HG03342 (cell line): ENCODE measurements at regions not wholly inside any gene's neighbourhood (a gene's known extent, or its start where the extent isn't known, plus 50 kb on each side); places are given as distances from the start of the nearest gene placed in this dataset.
"Not testable (repeated sequence)": the region's sequence is repeated elsewhere in the genome, so short reads cannot be mapped to it uniquely, and the experiment has no call there.

ENCODE experiments used
- ATAC-seq: cut with Tn5 transposase; IDR thresholded peaks from one replicate; pipeline ENCODE4 v1.9.1; 2021; ENCODE audit warnings: mild to moderate bottlenecking, moderate library complexity; ENCODE audit not compliant: unreplicated experiment

DNA sequence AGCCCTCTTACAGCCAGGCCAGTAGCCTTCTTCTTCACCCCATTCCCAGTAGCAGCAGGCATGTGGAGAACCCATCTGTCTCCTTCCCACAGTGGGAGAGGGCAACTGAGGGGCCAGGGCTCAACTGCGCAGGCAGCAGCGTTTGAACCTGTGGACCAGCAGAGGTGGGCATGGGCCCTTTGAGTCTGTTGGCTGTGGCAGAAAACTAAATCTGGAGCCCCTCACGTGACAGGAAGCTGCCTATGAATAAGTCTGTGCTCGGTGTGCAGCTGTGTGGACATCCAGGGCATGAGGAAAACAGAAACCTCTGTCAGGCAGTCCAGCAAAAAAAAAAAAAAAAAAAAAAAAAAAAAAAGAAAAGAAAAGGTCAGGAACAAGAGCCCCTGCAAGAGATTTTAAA, 189.2 kb upstream of the NR3C1 start:
- ATAC-seq, result peak; percentile 84

DNA sequence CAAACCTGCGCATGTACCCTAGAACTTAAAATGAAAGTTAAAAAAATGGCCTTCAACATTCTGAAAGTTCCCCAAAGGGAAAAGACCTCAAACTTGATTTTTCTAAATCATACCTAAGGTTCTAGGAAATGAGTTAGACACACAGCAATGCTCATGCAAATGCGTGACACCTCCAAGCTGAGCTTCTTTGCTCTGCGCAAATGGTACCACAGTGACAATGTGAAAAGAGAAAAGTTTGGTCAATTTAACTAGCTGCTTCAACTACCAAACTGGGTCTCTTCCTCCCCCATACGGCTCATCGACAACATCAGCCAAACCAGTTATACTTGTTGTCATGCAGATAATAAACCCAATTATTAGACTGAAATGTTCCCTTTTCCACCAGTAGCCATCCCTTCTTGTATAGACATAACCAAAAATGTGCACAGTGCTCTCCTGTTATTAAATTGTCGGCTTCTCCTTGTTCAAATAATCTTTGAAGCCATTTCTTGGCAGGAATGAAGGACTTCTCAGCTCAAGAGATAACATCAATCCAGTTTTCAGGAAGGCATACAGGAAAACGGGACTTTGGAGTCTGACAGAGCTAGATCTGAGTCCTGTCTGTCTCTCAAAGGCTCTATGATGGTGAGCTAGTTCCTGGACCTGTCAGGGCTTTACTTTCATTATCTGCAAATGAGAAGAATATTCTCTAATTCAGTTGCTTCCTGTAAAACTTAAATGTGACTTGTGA, 185.6 kb upstream of the NR3C1 start:
- no peak for ATAC-seq

DNA sequence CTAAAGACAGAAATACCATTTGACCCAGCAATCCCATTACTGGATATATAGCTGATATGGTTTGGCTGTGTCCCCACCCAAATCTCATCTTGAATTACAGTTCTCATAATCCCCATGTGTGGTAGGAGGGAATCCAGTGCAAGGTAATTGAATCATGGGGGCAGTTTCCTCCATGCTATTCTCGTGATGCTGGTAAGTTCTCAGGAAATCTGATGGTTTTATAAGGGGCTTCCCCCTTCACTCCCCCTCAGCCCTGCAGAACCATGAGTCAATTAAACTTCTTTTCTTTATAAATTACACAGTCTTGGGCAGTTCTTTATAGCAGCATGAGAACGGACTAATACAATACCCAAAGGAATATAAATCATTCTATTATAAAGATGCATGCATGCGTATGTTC, 184.6 kb upstream of the NR3C1 start:
- ATAC-seq, result not testable (repeated sequence)

DNA sequence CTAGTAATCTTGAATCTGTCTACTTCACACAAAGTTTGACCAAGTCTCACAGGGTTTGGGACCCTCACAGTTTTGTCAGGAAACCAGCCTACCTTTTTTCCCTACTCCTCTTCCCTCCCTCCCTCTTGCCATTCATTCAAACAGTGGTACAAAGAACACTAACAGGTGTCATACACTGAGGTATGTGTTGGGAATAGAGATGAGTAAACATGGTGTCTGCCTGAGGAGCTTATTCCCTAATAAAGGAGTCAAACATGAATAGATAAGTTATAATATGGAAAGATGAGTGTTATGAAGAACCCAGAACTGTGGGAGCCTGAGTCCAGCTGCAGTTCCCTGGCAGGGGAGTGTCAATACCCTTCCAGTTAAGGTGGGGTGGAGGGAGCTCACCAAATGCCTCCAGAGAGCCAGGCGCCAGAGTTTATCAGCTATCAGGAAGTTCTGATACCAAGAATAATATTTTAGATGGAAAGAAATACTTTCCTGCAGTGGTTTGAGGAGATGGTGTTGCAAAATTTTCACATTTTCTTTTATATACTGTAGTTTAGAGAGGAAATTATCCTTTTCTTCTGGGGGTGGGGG, 183.4 kb upstream of the NR3C1 start:
- no peak for ATAC-seq

DNA sequence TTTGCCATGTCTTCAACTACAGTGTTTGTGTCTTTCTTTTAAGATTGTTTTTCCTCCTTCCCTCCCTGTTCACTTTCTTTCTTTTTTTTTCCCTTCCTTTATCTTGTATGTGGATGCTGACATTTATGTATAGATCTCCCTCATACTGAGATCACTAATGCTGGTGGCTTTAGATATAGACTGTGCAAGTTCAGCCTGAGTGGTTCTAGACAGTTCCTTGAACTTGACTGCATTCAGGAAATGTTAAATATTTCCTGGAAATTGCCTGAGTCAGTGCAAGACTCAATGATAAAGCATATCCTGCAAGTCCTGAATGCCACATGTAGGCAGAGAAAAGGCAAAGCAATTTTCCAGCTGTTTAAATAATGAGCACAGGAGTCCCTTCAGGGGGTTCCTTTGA, 182.5 kb upstream of the NR3C1 start:
- ATAC-seq, result no peak

DNA sequence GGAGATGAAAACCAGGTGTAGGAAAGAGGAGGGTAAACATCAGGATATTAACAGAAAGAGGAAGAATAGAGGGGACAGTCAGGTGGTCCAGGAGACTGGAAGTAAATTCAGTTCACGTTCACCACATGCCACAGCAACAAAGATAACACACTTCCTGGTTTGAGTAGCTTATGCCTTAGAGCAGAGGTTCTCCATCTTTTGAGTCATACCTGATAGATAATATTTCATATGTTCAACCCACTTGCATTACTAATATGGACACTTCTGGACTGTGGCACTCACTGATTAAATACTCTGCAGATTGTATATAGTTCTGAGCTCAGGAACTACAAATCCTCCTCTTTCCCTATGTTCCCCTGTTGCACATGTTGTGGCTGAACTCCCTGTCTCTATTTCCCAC, 179.9 kb upstream of the NR3C1 start:
- ATAC-seq, result no peak

DNA sequence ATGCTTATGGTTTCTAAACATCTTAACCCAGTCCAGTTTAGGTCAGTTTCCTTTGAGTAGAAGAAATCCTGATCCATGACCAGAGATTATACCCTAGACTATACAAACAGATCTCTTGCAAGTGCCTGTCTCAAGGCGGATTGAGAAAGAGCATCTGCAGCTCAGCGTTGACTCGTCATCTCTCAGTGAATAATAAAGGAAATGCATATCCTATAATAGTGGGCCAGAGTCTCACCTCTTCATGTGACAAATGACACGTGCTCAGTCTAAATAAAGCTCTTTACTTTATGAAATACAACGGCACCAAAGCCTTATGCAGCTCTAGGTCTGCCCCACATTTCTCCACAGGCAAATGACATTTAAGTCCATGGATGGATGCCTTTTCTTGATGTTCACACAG, 179.4 kb upstream of the NR3C1 start:
- no peak for ATAC-seq

DNA sequence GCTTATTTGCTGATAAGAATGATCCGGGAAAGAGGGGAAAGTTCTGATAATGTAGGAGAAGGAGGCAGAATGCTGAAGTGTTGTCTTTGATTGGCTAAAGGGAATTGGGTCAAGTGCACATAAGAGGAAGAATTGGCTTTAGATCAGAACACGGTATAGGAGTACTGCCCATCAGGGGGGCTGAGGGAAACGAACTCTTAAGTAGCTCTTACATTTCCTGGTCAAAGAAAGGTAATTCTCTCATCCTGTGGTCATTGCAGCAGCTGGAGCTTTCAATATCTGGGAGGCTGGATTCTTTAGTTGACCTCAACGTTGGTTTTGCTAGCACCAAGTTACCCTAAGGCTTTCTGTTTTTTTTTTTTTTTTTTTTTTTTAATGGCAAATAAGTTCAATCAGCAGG, 178.7 kb upstream of the NR3C1 start:
- no peak for ATAC-seq

DNA sequence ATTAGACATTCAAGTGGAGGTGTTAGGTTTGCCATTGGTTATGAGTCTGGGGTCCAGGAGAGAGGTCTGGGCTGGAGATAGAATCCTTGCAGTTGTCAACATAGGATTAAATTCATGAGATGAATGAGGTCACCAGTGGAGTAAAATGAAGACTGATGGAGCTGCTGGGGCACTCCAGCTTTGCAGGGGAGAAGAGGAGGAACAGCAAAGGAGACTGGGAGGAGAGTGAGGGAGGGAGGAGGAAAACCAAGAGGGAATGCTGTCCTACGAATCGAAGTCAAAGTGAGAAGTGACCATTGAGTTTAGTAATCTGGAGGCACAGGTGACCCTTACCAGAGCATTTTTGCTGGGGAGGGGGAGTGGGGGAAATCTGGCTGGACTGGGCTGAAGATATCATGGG, 178.2 kb upstream of the NR3C1 start:
- ATAC-seq, result no peak

DNA sequence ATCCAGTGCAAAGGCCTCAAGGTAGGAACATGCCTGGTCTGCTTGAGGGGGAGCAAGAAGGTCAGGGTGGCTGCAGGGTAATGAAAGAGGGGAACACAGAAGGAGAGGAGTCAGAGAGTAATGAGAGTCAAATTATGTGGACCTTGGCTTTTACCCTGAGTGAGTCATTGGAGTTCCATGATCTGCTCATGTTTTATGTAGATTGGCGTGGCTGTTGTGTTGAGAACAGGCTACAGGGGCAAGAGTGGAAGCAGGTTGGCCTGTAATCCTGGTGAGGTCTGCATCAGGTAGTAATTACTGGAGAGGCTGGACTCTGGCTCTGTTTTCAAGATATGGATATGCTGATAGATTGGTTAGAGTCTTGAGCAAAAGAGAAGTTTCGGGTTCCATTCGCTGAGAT, 177.7 kb upstream of the NR3C1 start:
- ATAC-seq, result no peak

DNA sequence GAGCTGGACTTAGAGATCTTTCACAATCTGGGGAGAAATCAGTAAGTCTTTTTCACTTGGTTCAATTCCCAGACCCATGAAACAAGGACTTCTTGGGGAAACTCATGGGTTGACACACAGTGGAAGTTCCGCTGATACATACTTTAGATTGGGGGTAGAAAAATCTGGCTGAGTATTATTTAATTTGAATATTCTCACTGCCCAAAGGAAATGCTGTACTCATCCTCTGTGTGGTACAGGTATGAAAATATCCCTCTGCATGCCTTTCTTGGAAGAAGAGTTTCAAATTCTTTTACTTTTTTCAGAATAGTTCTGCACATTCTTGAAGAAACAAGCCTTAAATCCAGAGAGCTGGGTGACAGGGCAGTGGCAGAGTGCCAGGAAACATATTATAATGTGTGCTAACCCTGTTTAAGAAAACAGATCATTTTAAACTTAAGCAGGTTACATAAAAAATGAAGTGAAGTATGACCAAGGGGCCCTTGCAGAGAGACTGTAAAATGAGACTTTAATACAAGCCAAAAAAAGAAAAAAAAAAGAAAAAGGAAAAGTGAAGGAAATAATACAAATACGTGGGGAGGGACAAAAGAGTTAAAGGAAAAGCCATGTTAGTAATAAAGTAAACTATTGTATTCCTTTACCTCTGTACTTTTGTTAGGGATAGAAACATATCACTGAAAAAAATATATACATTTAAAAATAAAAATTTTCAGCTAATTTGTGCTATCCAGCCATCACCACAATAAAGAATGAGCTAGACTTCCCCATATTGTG, 173.4 kb upstream of the NR3C1 start:
- ATAC-seq, result no peak

DNA sequence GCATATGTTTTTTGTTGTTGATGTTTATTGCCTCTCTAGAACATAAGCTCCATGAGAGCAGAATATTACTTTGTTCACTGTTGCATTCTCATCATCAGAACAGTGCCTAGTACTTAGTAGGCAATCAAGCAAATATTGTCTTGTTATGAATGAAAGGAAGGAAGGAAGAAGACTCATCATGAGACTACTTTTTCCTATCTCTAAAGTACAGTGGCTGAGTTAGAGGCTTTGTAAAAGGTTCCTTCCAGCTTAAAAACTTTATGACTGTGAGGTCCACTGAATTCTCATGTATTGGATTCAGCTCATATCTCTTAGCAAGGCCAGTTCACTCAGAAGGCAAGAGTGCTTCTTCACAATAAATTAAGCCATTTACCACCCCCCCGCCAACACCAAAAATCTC, 171.8 kb upstream of the NR3C1 start:
- no peak for ATAC-seq

DNA sequence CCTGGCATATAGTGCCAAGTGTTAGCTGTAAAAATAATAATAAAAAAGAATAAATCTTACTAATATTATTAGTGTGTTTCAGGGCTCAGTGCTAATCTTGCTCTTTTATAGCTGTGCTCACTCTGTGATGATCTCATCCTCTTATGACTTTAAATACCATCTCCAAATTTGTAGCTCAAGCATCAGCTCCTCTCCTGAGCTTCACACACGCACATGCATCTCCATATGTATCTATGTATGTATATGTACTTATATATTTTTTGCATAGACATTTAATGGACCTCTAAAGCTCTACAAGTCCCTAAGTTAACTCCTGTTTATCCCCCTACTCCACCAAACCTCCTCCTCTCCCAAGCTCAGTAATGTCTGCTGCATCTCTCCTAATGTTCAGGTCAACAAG, 170.8 kb upstream of the NR3C1 start:
- ATAC-seq, result no peak

DNA sequence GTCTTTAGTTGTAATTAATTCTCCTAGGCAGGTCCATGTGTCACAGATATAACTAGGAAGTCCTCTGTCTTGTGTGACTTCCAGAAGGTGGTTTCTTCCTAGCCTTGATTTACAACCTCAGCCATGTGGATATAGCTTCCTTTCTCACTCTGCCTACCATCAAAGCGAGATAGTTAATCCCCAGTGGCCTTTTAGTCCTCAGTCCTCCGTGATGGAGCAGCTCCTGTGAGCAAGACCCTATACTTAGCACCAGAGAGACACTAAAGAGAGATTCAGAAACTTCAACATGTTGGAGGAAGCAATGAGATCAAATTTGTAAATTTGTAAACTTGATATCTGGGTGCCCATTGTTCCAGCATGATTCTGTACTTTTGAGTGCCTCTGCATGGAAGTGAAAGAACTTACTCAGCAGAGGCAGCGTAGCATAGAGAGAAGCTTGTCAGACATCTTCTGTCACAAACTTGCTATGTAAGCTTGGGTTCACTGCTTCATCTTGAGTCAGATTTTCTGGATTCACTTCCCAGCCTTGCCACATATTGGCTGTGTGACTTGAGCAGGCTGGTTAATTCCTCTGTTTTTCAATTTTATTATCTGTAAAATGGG, 170.2 kb upstream of the NR3C1 start:
- no peak for ATAC-seq

DNA sequence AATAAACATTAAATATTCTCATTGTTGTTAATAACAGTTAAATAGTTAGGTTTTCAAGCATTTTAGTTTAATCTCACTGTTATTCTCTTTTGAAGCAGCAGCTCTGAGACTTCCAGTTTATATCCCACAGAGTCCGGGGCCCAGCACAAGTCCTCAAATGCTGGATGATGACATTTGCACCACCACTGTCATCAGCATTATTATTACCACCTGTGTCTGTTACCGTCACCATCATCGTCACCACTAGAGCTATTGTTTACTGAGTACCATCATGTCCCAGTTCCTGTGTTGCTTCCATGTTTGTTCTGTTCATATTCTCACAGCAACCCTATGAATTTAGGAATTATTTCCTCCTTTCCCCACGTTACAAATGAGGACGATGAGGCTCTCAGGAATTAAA, 169.2 kb upstream of the NR3C1 start:
- ATAC-seq, result no peak

DNA sequence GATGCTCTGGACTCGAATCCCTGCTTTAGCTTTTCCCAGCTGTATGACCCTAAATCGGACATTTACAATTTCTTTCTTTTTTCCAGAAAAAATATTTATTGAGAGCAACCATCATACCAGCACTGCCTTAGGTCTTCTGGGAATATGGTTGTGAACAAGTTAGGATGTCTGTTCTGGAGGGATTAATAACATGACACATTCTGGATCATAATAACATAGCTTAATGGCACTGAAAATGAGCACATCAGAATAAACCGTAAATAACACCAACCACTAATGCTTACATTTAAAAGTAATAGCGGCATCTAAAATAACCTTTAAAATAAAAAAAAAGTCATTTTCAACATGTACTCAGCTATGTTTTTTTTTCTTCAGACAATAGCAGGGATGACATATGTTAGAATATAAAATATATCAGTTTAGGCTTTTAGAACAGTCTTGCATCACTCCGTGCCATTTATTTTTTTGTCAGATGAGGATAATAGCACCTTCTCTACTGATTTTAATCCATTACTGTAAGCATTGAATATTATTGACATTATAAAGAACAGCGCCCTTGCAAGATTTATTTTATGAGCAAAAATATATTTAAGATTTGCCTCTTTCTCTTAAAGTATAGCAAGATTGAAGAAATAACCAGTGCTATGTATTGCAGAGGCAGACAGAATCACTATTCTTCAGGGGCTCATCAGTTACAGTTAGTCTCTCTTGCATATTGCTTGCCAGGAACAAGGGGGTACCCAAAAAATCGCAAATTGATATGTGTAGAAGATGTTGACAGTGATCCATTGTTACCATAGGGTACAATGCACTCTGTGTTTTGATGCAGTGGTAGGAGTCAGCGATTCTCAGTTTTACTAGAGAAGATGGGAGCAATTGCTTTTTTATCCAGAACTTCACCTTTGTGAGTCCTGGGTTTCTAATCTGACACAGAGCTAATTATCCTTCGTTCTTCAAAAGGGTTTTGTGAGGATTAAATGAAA, 168.4 kb upstream of the NR3C1 start:
- no peak for ATAC-seq

DNA sequence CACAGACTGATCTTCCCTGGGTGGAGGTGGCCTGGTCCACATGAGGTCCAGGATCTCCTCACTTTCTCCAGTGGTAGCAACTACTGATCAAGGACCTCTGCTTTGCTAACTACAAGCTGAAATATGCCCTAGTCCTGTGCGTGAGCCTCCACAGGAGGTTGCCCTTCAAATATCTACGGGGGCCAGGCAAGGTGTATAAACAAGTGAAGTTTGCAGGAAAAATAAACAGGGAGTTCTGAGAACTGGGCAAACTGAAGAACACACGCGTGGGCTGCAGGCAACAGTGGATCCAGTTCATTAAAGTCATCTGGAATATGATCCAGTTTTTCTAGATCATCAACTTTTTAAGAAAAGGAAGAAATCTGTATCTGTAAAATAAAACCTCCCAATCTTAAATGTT, 167.5 kb upstream of the NR3C1 start:
- no peak for ATAC-seq

DNA sequence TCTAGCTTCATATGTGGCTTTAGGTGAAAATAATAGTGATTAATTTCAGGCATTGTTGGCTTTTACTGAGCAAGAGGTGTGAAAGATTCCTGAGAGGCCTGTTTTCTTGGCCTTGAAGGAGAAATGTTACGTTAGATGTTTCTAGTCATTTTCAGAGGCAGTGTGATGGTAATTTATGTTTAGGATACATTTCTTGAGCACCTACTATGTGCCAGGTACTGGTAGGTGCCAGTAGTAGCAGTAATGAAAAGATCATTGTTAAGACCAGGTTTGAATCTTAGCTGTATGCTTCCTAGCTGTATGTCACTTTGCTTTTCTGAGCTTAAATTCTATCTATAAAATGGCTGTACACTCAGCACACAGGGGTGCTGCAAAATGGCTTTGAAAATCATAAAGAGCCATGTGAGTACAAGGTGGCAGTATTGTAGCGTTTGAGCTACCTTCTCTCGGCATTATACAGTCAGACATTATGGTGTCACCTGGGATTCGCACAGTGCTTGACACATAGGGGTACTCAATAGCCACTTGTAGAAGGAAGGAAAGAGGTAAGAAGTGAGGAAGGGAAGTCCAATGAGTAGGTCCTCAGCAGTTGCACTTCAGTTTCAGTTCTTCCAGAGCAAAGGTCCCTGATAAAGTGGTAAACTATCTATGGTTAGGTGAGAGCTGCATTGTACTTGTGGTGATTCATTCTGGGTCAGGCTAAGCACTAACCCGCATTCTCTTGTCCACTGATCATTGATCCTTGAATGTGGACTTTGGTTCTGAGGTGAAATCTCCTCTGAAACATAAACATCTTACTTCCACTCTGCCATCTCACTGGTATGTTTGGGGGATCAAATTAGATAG, 166.5 kb upstream of the NR3C1 start:
- no peak for ATAC-seq

DNA sequence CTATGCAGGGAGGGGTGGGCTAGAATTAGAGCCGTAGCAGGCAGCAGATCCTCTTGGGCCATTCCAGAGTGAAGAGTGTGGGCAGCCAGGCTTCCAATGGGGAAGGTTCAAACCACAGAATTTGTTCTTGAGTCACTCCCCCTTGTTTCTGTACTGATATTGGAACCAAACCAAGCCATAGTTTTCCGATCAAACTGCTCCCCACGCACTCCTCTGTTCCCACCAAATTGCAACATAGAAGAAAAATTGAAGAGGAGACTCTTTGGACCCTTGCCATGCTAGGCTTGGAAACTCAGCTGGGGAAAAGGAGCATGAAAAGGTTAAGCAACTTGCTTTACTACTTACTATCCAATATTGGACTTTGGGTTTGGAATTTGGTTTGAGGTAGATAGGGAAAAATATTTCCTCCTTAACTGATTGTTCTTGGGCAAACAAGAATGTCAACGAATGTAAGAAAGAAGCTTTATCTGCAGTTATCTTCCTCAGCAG, 165.8 kb upstream of the NR3C1 start:
- no peak for ATAC-seq
